Renal pelvis (tissue), 1 donor: ENCODE measurements at regions not wholly inside any gene's neighbourhood (a gene's known extent, or its start where the extent isn't known, plus 50 kb on each side); places are given as distances from the start of the nearest gene placed in this dataset.
"Not testable (repeated sequence)": the region's sequence is repeated elsewhere in the genome, so short reads cannot be mapped to it uniquely, and the experiment has no call there.

Experiments used
- DNase-seq: peaks from one replicate; pipeline ENCODE4 v3.0.0-alpha.2; 2013

DNA sequence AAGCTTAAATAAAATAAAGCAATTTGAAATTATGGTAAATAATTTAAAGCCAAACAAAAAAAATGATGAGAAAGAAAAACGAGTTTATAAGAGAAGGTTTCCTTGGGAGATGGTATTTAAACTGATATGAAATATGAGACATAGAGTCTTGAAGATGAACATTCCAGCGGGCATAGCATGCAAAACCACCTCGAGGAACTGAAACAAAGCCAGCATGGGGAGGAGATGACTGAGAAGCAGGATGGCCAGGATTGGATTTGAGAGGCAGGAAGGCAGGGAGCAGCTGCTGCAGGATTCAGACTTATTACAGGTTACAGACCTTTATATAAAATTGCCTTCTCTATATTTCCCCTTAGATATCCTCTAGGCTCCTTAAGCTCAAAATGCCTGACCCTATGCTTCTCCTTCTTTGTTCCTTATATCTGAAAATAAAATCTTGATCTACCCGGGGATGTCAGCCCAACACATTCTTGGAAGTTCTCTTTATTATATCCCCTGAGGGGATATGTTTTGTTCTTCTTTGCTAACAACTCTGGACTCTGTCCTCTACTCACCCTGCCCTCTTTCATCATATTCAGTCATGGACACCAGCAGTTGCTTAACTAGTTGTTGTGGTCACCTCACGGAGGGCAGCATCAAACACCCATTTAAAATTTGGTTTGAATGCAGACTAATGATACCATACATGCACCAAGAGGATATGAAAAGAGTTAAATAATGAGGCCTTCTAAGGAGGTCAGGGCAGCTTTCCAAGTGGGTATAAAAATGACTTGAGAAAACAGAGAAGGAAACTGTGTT, 719.1 kb upstream of the B3GALT2 start:
- no peak for DNase-seq

- no peak for DNase-seq
These were observed 705.4 kb upstream of the B3GALT2 start for GRCh38 chr1:193891788-193892187.

GRCh38 chr1:193890935-193891334, 704.5 kb upstream of the B3GALT2 start:
- DNase-seq: no peak

DNA sequence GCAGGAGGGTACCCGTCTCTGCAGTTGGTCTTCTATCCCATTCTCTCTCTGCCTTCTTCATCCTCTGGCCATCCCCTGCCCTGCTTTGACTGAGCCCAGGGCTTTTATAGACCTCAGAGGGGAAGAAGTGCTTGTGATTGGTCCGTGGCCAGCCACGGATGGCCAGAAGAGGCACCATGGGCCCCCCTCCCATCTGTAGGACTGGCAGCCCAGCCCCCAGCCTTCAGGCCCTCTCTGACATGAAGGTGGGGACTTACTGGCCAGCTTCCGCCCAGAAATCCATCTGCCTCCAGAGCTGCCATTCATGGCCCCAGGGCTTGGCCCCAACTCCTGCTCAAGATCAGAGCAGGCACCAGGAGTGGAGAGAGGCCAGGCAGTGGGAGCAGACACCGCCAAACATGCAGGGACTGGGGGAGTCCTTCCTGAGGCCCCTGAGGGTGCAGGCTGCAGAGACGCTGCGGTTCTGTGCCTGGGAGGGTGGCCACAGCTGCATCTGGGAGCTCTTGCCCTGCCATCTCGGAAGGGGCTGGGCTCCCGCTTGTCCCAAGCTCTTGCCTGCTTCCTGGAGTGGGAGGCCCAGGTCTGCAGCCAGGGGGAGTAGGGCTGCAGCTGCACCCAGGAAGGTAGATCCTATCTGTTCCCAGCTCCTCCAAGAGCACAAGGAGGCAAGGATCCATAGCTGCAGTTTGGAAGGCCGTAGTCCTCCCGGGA, 698.6 kb upstream of the B3GALT2 start:
- no peak for DNase-seq

DNA sequence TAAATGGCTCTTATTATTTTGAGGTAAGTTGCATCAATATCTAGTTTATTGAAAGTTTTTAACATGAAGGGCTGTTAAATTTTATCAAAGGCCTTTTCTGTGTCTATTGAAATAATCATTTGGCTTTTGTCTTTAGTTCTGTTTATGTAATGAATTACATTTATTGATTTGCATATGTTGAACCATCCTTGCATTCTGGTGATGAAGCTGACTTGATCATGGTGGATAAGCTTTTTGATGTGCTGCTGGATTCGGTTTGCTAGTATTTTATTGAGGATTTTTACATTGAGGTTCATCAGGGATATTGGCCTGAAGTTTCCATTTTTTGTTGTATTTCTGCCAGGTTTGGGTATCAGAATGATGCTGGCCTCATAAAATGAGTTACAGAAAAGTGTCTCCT, 691.5 kb upstream of the B3GALT2 start:
- not testable (repeated sequence) for DNase-seq

- DNase-seq: no peak
These were observed 682.0 kb upstream of the B3GALT2 start for GRCh38 chr1:193868425-193868824.

DNA sequence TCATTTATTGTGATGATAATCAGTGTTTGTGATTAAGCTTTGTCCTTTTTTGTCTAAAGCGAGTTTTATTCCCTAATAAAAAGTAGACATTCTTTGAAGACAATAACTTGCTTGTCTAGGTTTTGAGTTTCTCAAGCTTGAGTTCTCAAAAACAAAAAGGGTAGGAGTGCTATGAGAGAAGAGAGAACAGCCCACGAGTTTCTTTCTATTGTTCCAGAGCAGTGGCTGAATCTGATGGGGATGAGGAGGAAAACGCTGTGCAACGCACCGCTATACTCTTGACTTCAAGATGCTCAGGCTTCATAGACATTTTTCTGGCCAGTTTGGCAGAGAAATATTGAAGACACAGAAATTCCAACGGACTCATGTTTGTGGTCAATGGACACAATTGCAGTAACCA, 669.8 kb upstream of the B3GALT2 start:
- DNase-seq: no peak

DNA sequence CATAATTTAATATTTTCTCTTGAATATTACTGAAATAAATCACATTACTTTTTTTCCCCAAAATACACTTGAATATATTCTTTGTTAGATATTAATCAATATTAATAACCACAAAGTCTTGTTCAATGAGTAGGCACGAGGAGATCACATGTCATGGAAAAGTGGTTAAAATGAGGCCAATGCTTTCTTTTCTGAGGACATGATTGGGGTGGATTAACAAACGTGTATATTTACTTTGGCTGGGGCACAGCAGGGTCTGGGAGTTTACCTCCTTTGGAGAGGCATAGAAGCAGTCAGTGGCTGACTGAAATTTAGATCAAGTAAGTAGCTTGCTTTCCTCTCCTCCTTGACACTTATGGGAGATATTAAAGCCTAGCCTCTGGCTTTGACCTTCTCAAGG, 664.3 kb upstream of the B3GALT2 start:
- DNase-seq: no peak

DNA sequence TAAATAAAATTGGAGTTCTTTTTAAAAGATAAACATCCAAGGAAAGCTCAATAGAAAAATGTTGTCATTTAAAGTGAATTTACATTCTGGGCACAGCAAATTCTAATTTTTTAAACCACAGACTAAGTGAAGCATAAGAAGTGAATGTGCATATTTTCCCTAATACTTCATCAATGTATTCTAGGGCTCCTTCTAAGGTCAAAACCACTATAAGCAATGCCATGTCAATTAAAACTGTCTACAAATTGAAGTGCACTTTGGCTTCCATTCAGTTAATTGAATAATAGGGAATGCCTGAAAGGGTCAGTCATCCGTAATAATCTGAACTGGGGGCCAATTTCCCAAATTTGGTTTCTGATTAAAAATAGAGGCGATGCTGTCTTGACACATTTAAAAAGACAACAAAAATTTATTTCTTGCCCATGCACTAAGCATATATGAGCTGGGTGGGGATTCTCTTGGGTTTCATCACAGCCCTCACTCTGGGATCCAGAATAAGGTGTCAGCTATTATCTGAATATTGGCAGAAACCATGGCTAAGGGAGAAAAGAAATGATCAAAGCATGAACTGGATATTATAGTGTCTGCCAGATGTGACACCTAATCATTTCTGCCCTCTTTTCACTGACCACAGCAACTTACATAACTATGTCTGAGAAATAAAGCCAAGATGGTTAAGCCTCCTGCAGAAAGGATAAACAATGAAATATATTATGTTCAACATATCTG, 660.6 kb upstream of the B3GALT2 start:
- no peak for DNase-seq

DNA sequence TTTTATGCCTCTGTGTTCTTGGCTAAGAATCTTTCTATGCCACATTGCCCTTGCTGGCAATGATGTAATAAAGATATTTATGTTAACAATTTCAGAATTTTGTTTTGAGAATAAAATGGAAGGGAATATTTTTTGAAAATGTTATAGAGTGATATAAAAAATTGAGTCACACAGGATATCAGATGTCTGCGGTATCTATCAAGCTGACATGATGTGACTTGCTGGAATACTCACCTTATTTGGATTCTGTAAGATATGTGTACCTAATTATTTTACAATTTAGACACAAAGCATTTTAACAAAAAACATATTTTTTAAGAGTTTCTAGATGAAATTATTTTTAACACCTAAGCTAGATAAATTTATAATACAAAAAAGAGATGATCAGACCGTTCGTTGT, 660.0 kb upstream of the B3GALT2 start:
- no peak for DNase-seq

- no peak for DNase-seq
These were observed 655.4 kb upstream of the B3GALT2 start for GRCh38 chr1:193841857-193842256.

DNA sequence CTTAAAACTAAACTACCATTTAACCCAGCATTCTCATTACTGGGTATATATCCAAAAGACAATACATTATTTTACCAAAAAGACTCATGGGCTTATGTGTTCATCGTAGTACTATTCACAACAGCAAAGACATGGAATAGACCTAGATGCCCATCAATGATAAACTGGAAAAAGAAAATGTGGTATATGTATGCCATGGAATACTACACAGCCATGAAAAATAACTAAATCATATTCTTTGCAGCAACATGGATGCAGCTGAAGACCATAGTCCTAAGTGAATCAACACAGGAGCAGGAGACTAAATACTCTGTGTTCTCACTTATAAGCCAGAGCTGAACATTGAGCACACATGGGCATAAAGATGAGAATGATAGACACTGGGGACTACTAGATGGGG, 645.1 kb upstream of the B3GALT2 start:
- no peak for DNase-seq

DNA sequence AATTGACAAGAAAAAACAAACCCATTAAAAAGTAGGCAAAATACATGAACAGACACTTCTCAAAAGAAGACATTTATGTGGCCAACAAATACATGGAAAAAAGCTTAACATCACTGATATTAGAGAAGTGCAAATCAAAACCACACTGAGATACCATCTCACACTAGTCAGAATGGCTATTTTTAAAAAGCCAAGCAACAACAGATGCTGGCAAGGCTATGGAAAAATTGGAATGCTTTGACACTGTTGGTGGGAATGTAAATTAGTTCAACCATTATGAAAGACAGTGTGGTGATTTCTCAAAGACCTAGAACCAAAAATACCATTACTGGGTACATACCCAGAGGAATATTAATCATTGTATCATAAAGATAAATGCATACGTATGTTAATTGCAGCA, 641.1 kb upstream of the B3GALT2 start:
- DNase-seq: no peak

DNA sequence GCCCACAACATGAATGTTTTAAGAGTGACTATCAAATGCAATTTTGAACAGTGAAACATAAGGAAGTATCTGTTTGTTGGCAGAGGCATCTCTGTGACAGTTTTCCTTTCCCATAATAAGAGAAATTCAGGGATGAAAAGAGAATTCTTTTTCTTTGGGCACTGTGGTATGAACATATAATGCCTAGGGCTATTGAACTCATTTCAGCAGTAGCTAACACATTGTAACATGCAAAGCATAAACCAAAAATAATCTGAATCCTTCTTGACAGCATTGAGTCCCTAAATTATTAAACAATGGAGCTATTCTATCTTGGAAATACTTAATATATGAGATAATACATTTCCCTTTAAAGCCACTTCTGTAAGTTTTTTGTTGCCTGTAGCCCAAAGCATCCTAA, 633.0 kb upstream of the B3GALT2 start:
- no peak for DNase-seq

GRCh38 chr1:193807208-193807607, 620.8 kb upstream of the B3GALT2 start:
- no peak for DNase-seq

GRCh38 chr1:193806079-193807048, 620.0 kb upstream of the B3GALT2 start:
- DNase-seq: no peak

DNA sequence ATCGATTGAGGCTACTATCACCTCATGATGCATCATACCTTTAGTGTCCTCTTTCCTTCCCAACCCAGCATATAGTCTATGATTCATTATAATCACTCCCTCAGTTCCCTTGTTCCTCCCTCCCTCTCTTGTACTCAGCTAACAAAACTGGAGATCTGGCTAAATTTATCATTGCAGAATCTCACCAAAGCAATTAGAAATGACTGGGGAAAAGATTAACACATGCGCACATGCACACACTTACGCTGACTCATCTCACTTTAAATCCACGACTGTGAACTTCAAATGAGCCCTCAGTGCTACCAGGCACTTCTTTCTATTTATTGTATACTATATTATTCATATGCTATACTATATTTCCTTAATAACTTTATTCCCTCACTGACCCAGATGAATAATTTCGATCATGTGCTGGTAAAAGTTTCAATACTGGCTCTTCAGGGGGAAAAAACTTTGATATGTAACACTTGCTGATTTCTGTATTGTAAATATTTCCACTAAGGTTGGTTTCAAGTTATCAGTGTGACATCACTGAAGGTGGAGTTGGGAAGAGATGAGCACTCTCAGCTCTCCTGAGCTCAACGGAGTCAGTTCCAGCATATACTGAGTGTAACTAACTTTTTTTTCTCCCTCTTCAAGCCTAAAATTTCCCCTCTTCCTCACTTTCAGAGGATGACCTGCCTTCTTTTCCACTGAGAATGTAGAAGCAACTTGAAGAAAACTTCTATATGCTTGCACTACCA, 613.7 kb upstream of the B3GALT2 start:
- no peak for DNase-seq

- no peak for DNase-seq
These were observed 613.0 kb upstream of the B3GALT2 start for GRCh38 chr1:193799371-193799770.

DNA sequence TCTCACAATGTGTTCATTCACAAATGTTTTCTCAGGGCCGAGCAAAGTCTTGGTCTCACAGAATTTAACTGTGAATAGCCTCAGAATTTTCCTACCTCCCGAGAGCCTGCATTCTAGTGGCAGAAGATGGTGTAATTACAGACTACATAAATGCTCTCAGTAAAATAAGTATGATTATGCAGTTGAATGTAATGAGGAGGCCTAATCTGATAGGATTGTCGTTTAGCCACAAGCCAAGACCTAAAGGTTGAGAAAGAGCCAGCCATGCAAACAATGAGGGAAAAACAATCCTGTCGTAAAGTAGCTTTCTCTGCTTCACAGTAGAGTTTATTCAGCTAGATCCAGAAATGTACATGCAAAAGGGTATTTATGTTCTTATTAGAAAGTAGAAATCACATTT, 607.8 kb upstream of the B3GALT2 start:
- DNase-seq: no peak

DNA sequence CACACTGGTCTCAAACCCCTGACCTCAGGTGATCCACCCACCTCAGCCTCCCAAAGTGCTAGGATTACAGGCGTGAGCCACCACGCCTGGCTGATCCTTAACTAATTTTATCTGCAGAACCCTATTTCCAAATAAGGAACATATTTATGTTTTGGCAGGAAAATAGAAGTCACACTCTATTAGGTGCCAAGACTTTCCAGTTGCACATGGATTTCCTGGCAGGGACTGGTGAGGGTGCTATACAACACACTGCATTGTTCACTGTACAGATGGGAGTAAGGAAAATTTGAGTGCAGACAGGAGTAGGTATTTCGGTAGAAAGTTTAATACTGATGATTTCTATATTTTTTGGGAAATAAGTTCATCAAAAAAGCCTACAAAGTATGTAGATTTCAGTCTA, 605.3 kb upstream of the B3GALT2 start:
- no peak for DNase-seq

GRCh38 chr1:193787061-193787460, 600.6 kb upstream of the B3GALT2 start:
- no peak for DNase-seq
